ENCODE measurements at regions not wholly inside any gene's neighbourhood (a gene's known extent, or its start where the extent isn't known, plus 50 kb on each side); places are given as distances from the start of the nearest gene placed in this dataset.

DNA sequence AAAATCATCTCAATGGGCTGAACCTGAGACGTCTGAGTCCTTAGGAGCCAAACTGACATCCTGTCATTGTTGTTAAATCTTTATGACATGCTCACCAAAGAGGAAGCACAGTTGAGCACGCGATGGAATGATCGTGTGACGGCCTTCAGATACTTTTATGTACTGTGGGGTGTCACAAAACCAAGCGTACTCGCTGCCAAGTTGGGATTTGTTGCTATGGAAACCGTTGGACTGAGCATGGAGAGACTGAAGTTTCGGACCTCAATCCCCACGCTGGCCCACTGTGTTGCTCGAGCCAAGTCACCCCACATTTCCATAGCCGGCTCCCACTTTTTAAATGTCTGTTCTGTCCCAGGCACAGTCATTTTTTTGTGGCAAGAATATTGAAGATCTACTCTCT, 222.8 kb upstream of the SDK2 start:
- Histone ChIP-seq H3K4me2 (no peak overlapping the region), H3K4me3 (no peak overlapping the region), H3K9me3 (ENCODE audit: low read depth) (no peaks in the 10 kb centered on the region), H3K36me3 (no peaks in the 10 kb centered on the region), H3K27ac (no peak overlapping the region), H3K79me2 (ENCODE audit: low read depth) (no peaks in the 10 kb centered on the region), H3K27me3 (no peaks in the 10 kb centered on the region), H3F3A (ENCODE audit: low read depth) (no peaks in the 10 kb centered on the region), H2AFZ (replicated peaks) (no peak overlapping the region), H3K9ac (no peak overlapping the region), H4K20me1 (ENCODE audit: low read depth) (no peaks in the 10 kb centered on the region), H3K4me1 (no peaks in the 10 kb centered on the region)
- TF ChIP-seq EZH2 (IDR thresholded peaks at IDR 0.05) (no peak), EZH2phosphoT487 (IDR thresholded peaks at IDR 0.05) (no peak)
- TF ChIP-seq, protein P1, sequence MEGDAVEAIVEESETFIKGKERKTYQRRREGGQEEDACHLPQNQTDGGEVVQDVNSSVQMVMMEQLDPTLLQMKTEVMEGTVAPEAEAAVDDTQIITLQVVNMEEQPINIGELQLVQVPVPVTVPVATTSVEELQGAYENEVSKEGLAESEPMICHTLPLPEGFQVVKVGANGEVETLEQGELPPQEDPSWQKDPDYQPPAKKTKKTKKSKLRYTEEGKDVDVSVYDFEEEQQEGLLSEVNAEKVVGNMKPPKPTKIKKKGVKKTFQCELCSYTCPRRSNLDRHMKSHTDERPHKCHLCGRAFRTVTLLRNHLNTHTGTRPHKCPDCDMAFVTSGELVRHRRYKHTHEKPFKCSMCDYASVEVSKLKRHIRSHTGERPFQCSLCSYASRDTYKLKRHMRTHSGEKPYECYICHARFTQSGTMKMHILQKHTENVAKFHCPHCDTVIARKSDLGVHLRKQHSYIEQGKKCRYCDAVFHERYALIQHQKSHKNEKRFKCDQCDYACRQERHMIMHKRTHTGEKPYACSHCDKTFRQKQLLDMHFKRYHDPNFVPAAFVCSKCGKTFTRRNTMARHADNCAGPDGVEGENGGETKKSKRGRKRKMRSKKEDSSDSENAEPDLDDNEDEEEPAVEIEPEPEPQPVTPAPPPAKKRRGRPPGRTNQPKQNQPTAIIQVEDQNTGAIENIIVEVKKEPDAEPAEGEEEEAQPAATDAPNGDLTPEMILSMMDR (IDR thresholded peaks at IDR 0.05): no peak
- Mint-ChIP-seq H3K4me1 (peaks cover 28% of the 10 kb centered on the region), H3K27ac (peak overlapping the region; percentile 88), H3K4me3 (peak overlapping the region; percentile 17), H3K27me3 (ENCODE audit: insufficient read depth, low read depth) (no peaks in the 10 kb centered on the region), H3K36me3 (no peaks in the 10 kb centered on the region), H3K9me3 (no peaks in the 10 kb centered on the region)
- DNase-seq (ENCODE audit: low spot score): peak; percentile 54

DNA sequence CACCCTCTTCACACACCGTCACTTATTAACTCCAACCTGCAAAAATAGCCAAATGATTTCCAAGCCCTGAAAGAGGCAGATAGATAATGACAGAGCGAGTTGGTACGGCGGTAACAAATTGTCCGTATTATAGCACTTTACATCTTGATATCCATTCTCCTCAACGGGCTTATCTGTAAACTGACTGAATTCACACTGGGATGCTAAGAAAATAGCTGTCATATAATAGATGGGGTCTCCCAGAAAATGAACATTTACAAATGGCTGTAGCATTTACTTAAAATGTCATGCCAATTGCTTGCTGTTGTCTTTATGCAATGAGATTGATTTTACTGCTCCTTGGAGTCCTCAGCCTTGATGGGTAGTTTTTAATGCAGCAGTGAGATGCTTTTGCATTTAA, 225.8 kb upstream of the SDK2 start:
- TF ChIP-seq, protein P1 (IDR thresholded peaks at IDR 0.05): no peak
- TF ChIP-seq EZH2phosphoT487 (IDR thresholded peaks at IDR 0.05): no peak
- TF ChIP-seq EZH2 (IDR thresholded peaks at IDR 0.05): no peak
- Histone ChIP-seq H3K9ac (no peak overlapping the region), H3K4me3 (no peak overlapping the region), H3K27me3 (no peaks in the 10 kb centered on the region), H3K27ac (no peak overlapping the region), H3K79me2 (ENCODE audit: low read depth) (no peaks in the 10 kb centered on the region), H3K4me1 (no peaks in the 10 kb centered on the region), H3F3A (ENCODE audit: low read depth) (no peaks in the 10 kb centered on the region), H3K9me3 (ENCODE audit: low read depth) (no peaks in the 10 kb centered on the region), H2AFZ (replicated peaks) (no peak overlapping the region), H3K4me2 (no peak overlapping the region), H3K36me3 (no peaks in the 10 kb centered on the region), H4K20me1 (ENCODE audit: low read depth) (no peaks in the 10 kb centered on the region)
- H3K27ac Mint-ChIP-seq: no peak overlapping the region
- peaks cover 35% of the 10 kb centered on the region for H3K4me1 Mint-ChIP-seq
- H3K4me3 Mint-ChIP-seq: peak overlapping the region; percentile 19
- H3K9me3 Mint-ChIP-seq: no peaks in the 10 kb centered on the region
- H3K27me3 Mint-ChIP-seq (ENCODE audit: insufficient read depth, low read depth): peaks cover 2% of the 10 kb centered on the region
- no peaks in the 10 kb centered on the region for H3K36me3 Mint-ChIP-seq
- DNase-seq (ENCODE audit: low spot score): no peak

DNA sequence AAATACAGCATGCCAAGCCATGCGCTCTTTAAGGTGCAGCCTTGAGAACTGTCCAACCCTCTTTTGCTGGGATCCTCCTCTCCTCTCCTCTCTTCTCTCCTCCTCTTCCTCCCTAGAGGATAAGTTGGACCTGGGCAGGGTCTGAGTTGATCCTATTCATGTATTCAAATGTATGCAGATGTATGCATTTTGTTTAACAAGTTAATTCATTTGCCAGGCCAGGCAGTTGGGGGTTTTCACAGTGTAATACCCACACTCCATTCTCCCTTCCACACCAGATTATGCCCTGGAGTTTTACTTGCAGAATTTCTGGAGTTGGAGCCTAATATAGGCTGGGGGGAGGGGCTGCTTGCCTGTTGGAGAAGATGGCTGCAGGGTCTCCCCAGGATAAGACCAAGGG, 226.2 kb upstream of the SDK2 start:
- no peak overlapping the region for H3K4me2 ChIP-seq
- no peaks in the 10 kb centered on the region for H3K4me1 ChIP-seq
- H3K9me3 ChIP-seq (ENCODE audit: low read depth): no peaks in the 10 kb centered on the region
- Mint-ChIP-seq H3K4me3 (no peak overlapping the region), H3K9me3 (no peaks in the 10 kb centered on the region), H3K27me3 (ENCODE audit: insufficient read depth, low read depth) (peaks cover 2% of the 10 kb centered on the region), H3K36me3 (no peaks in the 10 kb centered on the region), H3K27ac (no peak overlapping the region), H3K4me1 (peaks cover 36% of the 10 kb centered on the region)
- no peak overlapping the region for H3K27ac ChIP-seq
- no peak overlapping the region for H3K4me3 ChIP-seq
- H3K9ac ChIP-seq: no peak overlapping the region
- no peak overlapping the region for H2AFZ ChIP-seq (replicated peaks)
- H3K79me2 ChIP-seq (ENCODE audit: low read depth): no peaks in the 10 kb centered on the region
- TF ChIP-seq EZH2 (IDR thresholded peaks at IDR 0.05): no peak
- TF ChIP-seq, protein P1 (IDR thresholded peaks at IDR 0.05): no peak
- TF ChIP-seq EZH2phosphoT487 (IDR thresholded peaks at IDR 0.05): no peak
- no peak for DNase-seq (ENCODE audit: low spot score)
- H3K27me3 ChIP-seq: no peaks in the 10 kb centered on the region
- H4K20me1 ChIP-seq (ENCODE audit: low read depth): no peaks in the 10 kb centered on the region
- no peaks in the 10 kb centered on the region for H3K36me3 ChIP-seq
- H3F3A ChIP-seq (ENCODE audit: low read depth): no peaks in the 10 kb centered on the region

Data from neural progenitor cell (in vitro differentiated cells).